HG03520 (cell line): ENCODE measurements at regions not wholly inside any gene's neighbourhood (a gene's known extent, or its start where the extent isn't known, plus 50 kb on each side); places are given as distances from the start of the nearest gene placed in this dataset.
A peak's percentile ranks its signal among the peaks of the same experiment; 100 is the strongest.
"Not testable (repeated sequence)": the region's sequence is repeated elsewhere in the genome, so short reads cannot be mapped to it uniquely, and the experiment has no call there.

Experiments
- ATAC-seq: cut with Tn5 transposase; IDR thresholded peaks from one replicate; pipeline ENCODE4 v1.9.1; 2021; ENCODE audit warnings: mild to moderate bottlenecking, moderate library complexity; ENCODE audit not compliant: unreplicated experiment

DNA sequence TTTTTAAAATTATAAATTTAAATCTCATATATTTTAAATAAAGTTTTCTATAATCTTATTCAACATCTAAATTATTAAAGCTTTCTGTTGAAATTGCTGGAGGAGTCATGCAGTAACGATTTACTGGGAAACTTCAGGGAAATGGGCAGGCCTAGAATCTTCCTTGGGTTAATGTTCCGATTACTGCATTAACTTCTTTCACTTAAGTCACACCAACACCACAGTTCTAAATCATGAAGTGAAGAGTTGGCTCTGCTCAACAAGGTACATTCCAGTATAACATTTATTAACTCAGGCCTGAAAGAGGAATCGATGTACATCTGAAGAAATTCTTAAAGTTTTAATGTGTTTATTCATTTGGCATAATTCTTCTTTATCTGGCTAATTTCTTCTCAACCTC is 244.3 kb downstream of the CCER1 start:
- no peak for ATAC-seq

DNA sequence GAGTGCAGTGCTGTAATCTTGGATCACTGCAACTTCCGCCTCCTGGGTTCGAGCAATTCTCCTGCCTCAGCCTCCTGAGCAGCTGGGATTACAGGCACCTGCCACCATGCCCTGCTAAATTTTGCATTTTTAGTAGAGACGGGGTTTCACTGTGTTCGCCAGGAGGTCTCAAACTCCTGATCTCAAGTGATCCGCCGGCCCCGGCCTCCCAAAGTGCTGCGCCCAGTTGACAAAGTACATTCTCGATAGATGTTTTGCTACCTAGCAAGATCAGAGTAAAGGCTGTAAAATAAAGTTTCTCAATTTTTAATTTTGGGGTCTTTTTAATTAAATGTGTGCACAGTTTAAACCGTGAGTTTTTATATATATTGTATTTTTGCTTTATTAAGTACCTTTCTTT is 248.9 kb downstream of the CCER1 start:
- no peak for ATAC-seq

- no peak for ATAC-seq
Observed at GRCh38 chr12:90695415-90695814, 259.6 kb downstream of the CCER1 start.

GRCh38 chr12:90690120-90690519 is 264.9 kb downstream of the CCER1 start:
- peak; percentile 58 for ATAC-seq

GRCh38 chr12:90687682-90688081 is 267.3 kb downstream of the CCER1 start:
- not testable (repeated sequence) for ATAC-seq

- no peak for ATAC-seq
Observed at GRCh38 chr12:90683871-90684270, 271.1 kb downstream of the CCER1 start.

- no peak for ATAC-seq
Observed at GRCh38 chr12:90682398-90682797, 272.6 kb downstream of the CCER1 start.

DNA sequence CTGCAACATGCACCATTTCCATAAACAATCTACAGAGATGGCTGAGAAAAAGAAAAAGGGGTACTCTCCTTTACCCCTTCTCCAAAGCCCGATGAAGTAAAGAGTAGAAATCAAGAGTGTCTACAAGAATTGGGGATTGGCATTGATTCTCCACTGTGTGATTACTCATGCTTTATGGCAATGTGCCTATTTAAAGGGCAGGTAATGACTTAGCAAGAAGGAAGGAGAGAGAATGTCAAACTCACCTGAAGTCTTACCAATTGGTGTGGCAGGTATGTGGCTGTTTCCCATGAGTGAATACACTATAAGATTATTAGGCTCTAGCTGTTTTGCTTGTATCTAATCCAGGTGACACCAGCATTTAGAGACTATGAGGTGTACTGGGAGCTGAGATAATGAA is 275.3 kb downstream of the CCER1 start:
- no peak for ATAC-seq

GRCh38 chr12:90677552-90677951 is 277.4 kb downstream of the CCER1 start:
- no peak for ATAC-seq

GRCh38 chr12:90677055-90677454 is 277.9 kb downstream of the CCER1 start:
- ATAC-seq, result no peak

GRCh38 chr12:90675106-90675505 is 279.9 kb downstream of the CCER1 start:
- no peak for ATAC-seq

GRCh38 chr12:90672081-90672480 is 282.9 kb downstream of the CCER1 start:
- no peak for ATAC-seq

DNA sequence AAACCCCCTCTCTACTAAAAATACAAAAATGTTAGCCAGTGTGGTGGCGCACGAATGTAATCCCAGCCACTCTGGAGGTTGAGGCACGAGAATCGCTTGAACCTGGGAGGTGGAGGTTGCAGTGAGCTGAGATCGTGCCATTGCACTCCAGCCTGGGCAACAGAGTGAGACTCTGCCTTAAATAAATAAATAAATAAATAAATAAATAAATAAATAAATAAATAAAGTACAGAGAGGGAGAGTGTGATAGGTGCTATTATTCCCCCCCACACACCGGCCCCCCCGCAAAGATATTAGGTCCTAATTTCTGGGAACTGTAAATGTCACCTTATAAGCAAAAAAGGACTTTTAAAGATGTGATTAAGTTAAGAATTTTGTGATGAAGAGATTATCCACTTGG is 291.0 kb downstream of the CCER1 start:
- ATAC-seq, result not testable (repeated sequence)

DNA sequence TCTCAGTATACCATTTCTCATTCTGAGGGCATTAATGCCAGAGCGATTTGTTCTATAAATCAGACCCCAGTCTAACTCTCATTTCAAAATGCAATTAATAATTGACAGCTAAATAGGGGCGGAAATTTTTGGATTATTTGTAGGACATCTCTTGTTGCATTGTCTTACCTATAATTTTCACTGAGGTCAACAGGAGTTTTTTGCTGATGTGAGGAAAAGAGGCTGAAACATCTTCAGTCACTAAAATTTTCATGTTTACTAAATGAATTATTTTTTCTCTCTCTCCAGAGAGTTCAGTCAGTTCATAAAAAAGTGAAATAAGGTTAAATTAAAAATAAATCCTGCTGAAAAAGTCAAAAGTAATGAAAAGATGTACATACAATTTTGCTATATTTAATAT is 295.9 kb downstream of the CCER1 start:
- no peak for ATAC-seq

DNA sequence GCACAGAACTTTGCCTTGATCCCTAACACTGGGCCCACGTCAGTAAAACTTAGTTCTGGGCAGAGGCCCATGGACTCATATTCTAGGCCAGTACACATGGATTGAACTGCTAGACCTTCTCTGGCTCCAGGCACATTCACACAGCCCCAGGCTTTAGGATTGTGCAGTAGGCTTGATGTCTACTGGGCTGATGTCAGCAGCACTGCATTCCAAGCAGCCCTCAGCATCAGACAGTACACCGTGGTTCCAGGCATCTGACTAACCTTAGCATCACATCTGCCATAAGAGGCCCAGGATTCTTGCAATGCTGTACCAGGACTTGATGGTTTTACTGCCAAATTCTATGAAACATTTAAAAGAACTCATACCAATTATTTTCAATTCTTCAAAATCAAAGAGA is 301.9 kb downstream of the CCER1 start:
- ATAC-seq, result no peak

DNA sequence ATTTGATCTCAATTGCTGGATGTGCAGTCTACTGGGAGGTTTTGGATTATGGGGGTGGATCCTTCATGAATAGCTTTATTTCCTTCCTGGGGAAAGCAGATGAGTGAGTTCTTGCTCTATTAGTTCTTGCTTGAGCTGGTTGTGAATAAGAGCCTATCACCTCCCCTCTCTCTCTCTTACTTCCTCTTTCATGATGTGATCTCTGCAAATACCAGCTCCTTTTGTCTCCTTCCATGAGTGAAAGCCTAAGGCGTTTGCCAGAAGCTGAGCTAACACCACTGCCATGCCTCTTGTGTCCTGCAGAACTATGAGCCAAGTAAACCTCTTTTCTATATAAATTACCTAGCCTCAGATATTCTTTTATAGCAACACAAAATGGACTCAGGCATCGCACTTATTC is 302.7 kb downstream of the CCER1 start:
- ATAC-seq, result no peak

DNA sequence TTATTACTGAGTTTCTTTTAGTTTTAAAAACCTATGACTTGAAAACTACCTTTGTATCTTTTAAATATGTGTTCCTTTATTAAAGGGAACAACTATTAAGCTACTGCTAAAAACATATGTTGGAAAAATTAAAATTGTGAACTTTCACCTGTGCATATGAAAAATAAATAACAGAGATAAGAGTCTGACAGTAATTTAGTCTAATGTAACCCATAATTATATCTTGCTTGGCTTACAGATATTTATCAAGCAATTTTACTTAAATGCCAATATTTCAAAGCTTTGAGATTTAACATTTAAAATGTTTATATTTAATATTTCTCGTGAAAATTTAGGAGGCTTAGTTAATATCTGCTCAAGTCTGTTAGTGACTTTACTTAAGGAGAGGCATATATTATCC is 309.8 kb downstream of the CCER1 start:
- ATAC-seq, result no peak

GRCh38 chr12:90631591-90632212 is 323.3 kb downstream of the CCER1 start:
- no peak for ATAC-seq

- ATAC-seq, result no peak
Observed at GRCh38 chr12:90630006-90630405, 325.0 kb downstream of the CCER1 start.

- ATAC-seq, result no peak
Observed at GRCh38 chr12:90628213-90628612, 326.8 kb downstream of the CCER1 start.

- ATAC-seq, result no peak
Observed at GRCh38 chr12:90627180-90627896, 327.6 kb downstream of the CCER1 start.

DNA sequence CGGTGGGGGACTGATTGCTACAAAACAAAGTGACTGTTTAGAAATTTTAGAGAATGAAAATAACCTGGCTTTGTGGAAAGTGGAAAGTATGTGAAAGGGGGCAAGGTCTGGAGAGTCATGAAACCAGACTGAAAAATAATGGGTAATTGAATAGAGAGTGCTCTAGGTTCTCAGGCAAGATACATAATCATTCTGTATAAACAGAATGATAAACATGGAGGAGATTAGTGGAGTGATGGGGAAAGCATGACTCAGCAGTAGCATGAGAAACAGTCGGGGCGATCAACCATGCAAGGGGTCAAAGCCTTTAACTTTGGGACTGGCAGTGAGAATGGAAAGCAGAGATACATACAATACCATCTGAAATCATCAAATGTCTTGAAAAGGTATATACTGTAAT is 332.5 kb downstream of the CCER1 start:
- no peak for ATAC-seq

DNA sequence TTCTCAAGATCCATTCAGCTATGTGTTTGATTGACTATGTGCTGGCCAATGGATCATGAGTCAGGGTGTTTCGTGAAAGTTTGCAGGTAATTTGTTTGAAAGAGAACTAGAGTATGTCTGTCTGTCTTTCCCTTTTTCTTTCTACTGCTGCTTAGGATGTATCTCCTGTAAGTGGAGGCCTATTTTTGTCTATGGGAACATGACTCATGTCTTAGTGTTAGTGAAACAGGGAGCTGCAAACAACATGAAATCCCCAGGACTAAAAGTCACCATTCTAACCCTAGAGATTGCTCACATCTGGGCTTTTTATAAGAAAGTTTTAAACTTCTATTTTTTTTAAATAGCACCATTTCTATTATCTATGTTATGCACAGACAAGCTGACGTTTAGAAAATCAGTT is 333.0 kb downstream of the CCER1 start:
- ATAC-seq, result no peak
